Peyer's patch (tissue), 4 donors: ENCODE measurements at regions not wholly inside any gene's neighbourhood (a gene's known extent, or its start where the extent isn't known, plus 50 kb on each side); places are given as distances from the start of the nearest gene placed in this dataset.

Experiments used
- DNase-seq, 3 donors: peaks; one replicate each; pipeline ENCODE4 v3.0.0-alpha.2; 2017 to 2019
- H3K27ac ChIP-seq, 4 donors: fragments of 200-600 bp; sonication (generic); one replicate each; pipeline ENCODE4 v1.5.1; 2016 to 2019
- H3K27me3 ChIP-seq, 2 donors: fragments of 200-600 bp; sonication (generic); one replicate each; pipeline ENCODE4 v1.5.1; 2019
- H3K36me3 ChIP-seq, 3 donors: fragments of 200-600 bp; sonication (generic); one replicate each; pipeline ENCODE4 v1.5.1; 2016 to 2019
- H3K4me1 ChIP-seq, 4 donors: fragments of 200-600 bp; sonication (generic); one replicate each; pipeline ENCODE4 v1.5.1; 2016 to 2019
- H3K4me3 ChIP-seq, 4 donors: fragments of 200-600 bp; sonication (generic); 1 replicate in 3 of 4; 2 replicates in 1 of 4; pipeline ENCODE4 v1.5.1; 2016 to 2019; ENCODE audit warnings: mild to moderate bottlenecking in 1 of 4
- H3K9me3 ChIP-seq, 4 donors: fragments of 200-600 bp; sonication (generic); one replicate each; pipeline ENCODE4 v1.5.1; 2016 to 2019; ENCODE audit warnings: mild to moderate bottlenecking in 1 of 4
- CTCF ChIP-seq, 6 experiments: fragments of 450-650 bp in 4 of 6; fragments of 200-600 bp in 2 of 6; sonication (generic) in 1 of 6; IDR thresholded peaks; one replicate each; pipeline ENCODE4 v1.5.1; 2017 to 2019; ENCODE audit warnings: antibody characterized with exemption in 6 of 6, mild to moderate bottlenecking in 3 of 6, moderate library complexity in 1 of 6
- POLR2A ChIP-seq, 2 donors: fragments of 450-650 bp; IDR thresholded peaks; one replicate each; pipeline ENCODE4 v1.5.1; 2017; ENCODE audit warnings: antibody characterized with exemption in 2 of 2, mild to moderate bottlenecking in 2 of 2, moderate library complexity in 2 of 2

DNA sequence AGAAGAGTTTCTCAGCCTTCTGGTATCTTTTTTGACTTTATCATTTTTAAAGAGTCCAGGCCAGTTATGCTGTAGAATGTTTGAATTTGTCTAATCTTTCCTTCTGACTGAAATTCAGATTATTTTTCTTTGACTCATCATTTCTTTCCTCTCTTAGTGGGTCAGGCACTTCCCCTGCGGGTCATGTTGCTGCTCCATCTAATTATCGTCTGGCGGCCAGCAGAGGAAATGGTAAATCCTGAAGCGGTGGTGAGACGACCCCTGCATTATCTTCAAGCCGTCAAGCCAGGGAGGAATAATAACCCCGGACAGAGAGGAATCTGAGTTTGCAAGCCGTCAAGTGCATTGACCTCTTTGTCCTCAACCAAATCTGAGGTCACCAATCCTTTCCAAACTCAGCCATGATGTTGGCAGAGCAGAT lies 102.1 kb downstream of the ADSS2 start:
- peak overlapping the region in 1 of 4 donors; percentile 24 for H3K4me3 ChIP-seq
- H3K36me3 ChIP-seq: no peaks in the 10 kb centered on the region
- no peaks in the 10 kb centered on the region for H3K27me3 ChIP-seq
- H3K9me3 ChIP-seq: no peaks in the 10 kb centered on the region
- peaks cover 0 to 32% (median 10%) of the 10 kb centered on the region in 4 donors for H3K4me1 ChIP-seq
- TF ChIP-seq CTCF (IDR thresholded peaks at IDR 0.05) (no peak), POLR2A (IDR thresholded peaks at IDR 0.05) (no peak)
- peak overlapping the region in 3 of 4 donors; percentile 50 to 81 (median 56) for H3K27ac ChIP-seq
- no peak for DNase-seq

- H3K27ac ChIP-seq: peak overlapping the region in 1 of 4 donors; percentile 81
- DNase-seq: peak in 1 of 3 donors; percentile 23
Measured at GRCh38 chr1:244350027-244350426, 101.7 kb downstream of the ADSS2 start.

DNA sequence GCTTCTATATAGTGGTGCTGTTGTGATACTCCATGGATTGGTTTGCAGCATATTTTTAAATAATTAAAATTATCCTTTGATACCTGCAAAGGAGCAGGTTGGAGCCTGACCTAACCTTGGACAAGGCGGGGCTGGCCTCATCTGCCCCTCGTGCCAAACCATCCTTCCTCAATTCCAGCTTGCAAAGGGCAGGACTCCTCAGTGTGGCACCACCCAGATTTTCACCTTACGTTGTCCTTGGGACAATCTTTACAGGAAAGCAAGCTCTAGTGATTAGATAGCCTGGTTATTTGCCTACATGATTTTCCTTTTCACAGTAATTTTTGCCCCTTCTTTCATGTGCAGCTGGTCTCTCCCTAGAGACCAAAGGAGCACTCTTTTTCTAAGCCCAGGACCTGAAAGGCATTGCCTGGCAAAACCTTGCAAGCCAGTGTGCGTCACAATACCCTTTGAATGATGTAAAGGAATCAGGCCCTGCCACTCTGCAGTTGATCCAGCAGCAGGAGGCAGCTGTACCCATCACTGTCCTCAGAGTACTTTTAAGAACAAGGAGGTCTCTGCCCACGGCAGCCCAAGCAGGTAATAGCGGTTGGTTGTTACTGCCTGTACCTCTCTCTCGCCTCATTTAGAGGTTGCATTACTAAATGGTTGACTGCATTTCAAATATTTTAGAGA lies 99.4 kb downstream of the ADSS2 start:
- no peaks in the 10 kb centered on the region for H3K9me3 ChIP-seq
- no peaks in the 10 kb centered on the region for H3K36me3 ChIP-seq
- H3K27me3 ChIP-seq: no peaks in the 10 kb centered on the region
- no peak for DNase-seq
- peaks cover 0 to 27% (median 10%) of the 10 kb centered on the region in 4 donors for H3K4me1 ChIP-seq
- no peak overlapping the region for H3K4me3 ChIP-seq
- H3K27ac ChIP-seq: no peak overlapping the region
- TF ChIP-seq CTCF (IDR thresholded peaks at IDR 0.05) (no peak), POLR2A (IDR thresholded peaks at IDR 0.05) (no peak)

More at GRCh38 chr1:244350027-244350426, 101.7 kb downstream of the ADSS2 start:
- Histone ChIP-seq H3K36me3 (no peaks in the 10 kb centered on the region), H3K4me1 (peaks cover 0 to 32% (median 10%) of the 10 kb centered on the region in 4 donors), H3K9me3 (no peaks in the 10 kb centered on the region), H3K4me3 (peak overlapping the region in 1 of 4 donors; percentile 24), H3K27me3 (no peaks in the 10 kb centered on the region)
- TF ChIP-seq CTCF (IDR thresholded peaks at IDR 0.05): no peak
- no peak for TF ChIP-seq POLR2A (IDR thresholded peaks at IDR 0.05)

- no peaks in the 10 kb centered on the region for H3K27me3 ChIP-seq
- no peaks in the 10 kb centered on the region for H3K36me3 ChIP-seq
- peak overlapping the region in 1 of 4 donors; percentile 36 for H3K27ac ChIP-seq
- H3K9me3 ChIP-seq: no peaks in the 10 kb centered on the region
- H3K4me3 ChIP-seq: no peak overlapping the region
- TF ChIP-seq CTCF (IDR thresholded peaks at IDR 0.05): no peak
- TF ChIP-seq POLR2A (IDR thresholded peaks at IDR 0.05): no peak
- H3K4me1 ChIP-seq: peaks cover 0 to 22% (median 10%) of the 10 kb centered on the region in 4 donors
- peak in 2 of 3 donors; percentile 38 to 81 for DNase-seq
Measured at GRCh38 chr1:244353551-244354091, 98.1 kb downstream of the ADSS2 start.

DNA sequence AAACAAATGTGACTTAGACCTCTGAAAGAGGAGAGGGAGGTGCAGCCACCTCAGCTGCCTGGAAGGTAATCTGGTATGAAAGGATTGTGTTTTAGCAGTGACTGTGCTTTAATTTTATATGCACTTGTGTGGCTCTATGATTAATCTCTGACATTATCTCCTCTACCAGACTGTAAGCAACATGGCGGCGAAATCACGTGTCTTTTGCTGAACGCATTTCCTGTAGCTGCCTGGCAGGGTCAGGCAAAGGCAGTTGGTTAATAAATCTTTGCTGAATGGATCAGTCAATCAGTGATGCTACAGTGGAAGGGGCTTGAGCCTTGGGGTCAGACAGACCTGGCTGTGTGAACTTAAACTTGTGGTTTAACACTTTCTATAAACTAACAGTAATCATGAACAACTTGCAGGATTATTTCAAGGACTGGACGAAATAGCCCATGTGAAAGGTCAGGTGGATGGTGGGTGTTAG lies 96.9 kb downstream of the ADSS2 start:
- H3K4me1 ChIP-seq: peaks cover 0 to 12% (median under 1%) of the 10 kb centered on the region in 4 donors
- TF ChIP-seq POLR2A (IDR thresholded peaks at IDR 0.05) (no peak), CTCF (IDR thresholded peaks at IDR 0.05) (no peak)
- no peak for DNase-seq
- no peaks in the 10 kb centered on the region for H3K9me3 ChIP-seq
- no peak overlapping the region for H3K4me3 ChIP-seq
- no peaks in the 10 kb centered on the region for H3K36me3 ChIP-seq
- H3K27ac ChIP-seq: no peak overlapping the region
- H3K27me3 ChIP-seq: no peaks in the 10 kb centered on the region
